DND-41 (cell line): ENCODE measurements at regions not wholly inside any gene's neighbourhood (a gene's known extent, or its start where the extent isn't known, plus 50 kb on each side); places are given as distances from the start of the nearest gene placed in this dataset.

Source experiments
- ATAC-seq: fragments of 200-7000 bp; cut with Tn5 transposase; 3 replicates; pipeline ENCODE4 v1.9.1; 2021; ENCODE audit warnings: low read depth; ENCODE audit not compliant: insufficient read depth
- DNase-seq: peaks from one replicate; pipeline ENCODE4 v3.0.0-alpha.2; 2020
- H2AFZ ChIP-seq: 2 replicates; pipeline ENCODE4 v1.6.0; 2012; ENCODE audit warnings: low read depth, low read length
- H3K27ac ChIP-seq: 2 replicates; pipeline ENCODE4 v1.5.1; 2012; ENCODE audit warnings: low read length, inconsistent platforms
- H3K27me3 ChIP-seq: fragments of 200-600 bp; sonication (generic); 2 replicates; pipeline ENCODE4 v1.6.0; 2012; ENCODE audit warnings: low read length, mild to moderate bottlenecking, inconsistent platforms; ENCODE audit not compliant: insufficient read depth, poor library complexity
- H3K36me3 ChIP-seq: 2 replicates; pipeline ENCODE4 v1.5.1; 2012; ENCODE audit warnings: low read length, inconsistent platforms; ENCODE audit not compliant: insufficient read depth
- H3K4me1 ChIP-seq: 2 replicates; pipeline ENCODE4 v1.5.1; 2012; ENCODE audit warnings: mild to moderate bottlenecking, low read length; ENCODE audit not compliant: insufficient read depth
- H3K4me2 ChIP-seq: 2 replicates; pipeline ENCODE4 v1.6.0; 2012; ENCODE audit warnings: mild to moderate bottlenecking, moderate library complexity, low read length, inconsistent platforms; ENCODE audit not compliant: insufficient read depth
- H3K4me3 ChIP-seq, 2 experiments: fragments of 200-600 bp in 1 of 2; shearing (Covaris generic) in 1 of 2; 2 replicates each; pipeline ENCODE4 v1.5.1; 2012 to 2016; ENCODE audit warnings: inconsistent platforms in 2 of 2, low read length in 2 of 2, mild to moderate bottlenecking in 2 of 2, low read depth in 1 of 2, moderate library complexity in 1 of 2
- H3K79me2 ChIP-seq: 2 replicates; pipeline ENCODE4 v1.6.0; 2012; ENCODE audit warnings: low read length, inconsistent platforms; ENCODE audit not compliant: insufficient read depth
- H3K9ac ChIP-seq: 2 replicates; pipeline ENCODE4 v1.6.0; 2012; ENCODE audit warnings: low read depth, mild to moderate bottlenecking, inconsistent platforms, low read length, moderate library complexity
- H3K9me3 ChIP-seq: 2 replicates; pipeline ENCODE4 v1.5.1; 2012; ENCODE audit warnings: low read length, moderate library complexity, mild to moderate bottlenecking, inconsistent platforms; ENCODE audit not compliant: insufficient read depth, severe bottlenecking
- H4K20me1 ChIP-seq: 2 replicates; pipeline ENCODE4 v1.6.0; 2012; ENCODE audit warnings: low read length; ENCODE audit not compliant: insufficient read depth
- EZH2 ChIP-seq: IDR thresholded peaks from 3 replicates; pipeline ENCODE4 v1.6.1; 2012; ENCODE audit warnings: borderline replicate concordance, low read depth, mild to moderate bottlenecking, moderate library complexity, low read length, inconsistent platforms; ENCODE audit not compliant: severe bottlenecking
- TF ChIP-seq, protein P1 (sequence below): IDR thresholded peaks from 2 replicates; pipeline ENCODE4 v1.5.1; 2012; ENCODE audit warnings: borderline replicate concordance, low read length, moderate library complexity, mild to moderate bottlenecking; ENCODE audit not compliant: poor library complexity, severe bottlenecking; ENCODE audit errors: extremely low read depth

- Histone ChIP-seq H3K4me3 (no peak overlapping the region), H3K36me3 (no peaks in the 10 kb centered on the region), H3K9ac (no peak overlapping the region), H3K27ac (no peak overlapping the region), H3K79me2 (no peaks in the 10 kb centered on the region), H4K20me1 (no peaks in the 10 kb centered on the region), H3K27me3 (no peaks in the 10 kb centered on the region), H3K9me3 (no peaks in the 10 kb centered on the region), H3K4me1 (no peaks in the 10 kb centered on the region), H3K4me2 (no peak overlapping the region), H2AFZ (no peak overlapping the region)
- DNase-seq (no peak), ATAC-seq (no peak)
- TF ChIP-seq, protein P1, sequence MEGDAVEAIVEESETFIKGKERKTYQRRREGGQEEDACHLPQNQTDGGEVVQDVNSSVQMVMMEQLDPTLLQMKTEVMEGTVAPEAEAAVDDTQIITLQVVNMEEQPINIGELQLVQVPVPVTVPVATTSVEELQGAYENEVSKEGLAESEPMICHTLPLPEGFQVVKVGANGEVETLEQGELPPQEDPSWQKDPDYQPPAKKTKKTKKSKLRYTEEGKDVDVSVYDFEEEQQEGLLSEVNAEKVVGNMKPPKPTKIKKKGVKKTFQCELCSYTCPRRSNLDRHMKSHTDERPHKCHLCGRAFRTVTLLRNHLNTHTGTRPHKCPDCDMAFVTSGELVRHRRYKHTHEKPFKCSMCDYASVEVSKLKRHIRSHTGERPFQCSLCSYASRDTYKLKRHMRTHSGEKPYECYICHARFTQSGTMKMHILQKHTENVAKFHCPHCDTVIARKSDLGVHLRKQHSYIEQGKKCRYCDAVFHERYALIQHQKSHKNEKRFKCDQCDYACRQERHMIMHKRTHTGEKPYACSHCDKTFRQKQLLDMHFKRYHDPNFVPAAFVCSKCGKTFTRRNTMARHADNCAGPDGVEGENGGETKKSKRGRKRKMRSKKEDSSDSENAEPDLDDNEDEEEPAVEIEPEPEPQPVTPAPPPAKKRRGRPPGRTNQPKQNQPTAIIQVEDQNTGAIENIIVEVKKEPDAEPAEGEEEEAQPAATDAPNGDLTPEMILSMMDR = no peak
- no peak for TF ChIP-seq EZH2
These were observed 286.2 kb upstream of the FAM47C start for GRCh38 chrX:36721990-36722389.

GRCh38 chrX:36753602-36754001 lies 254.6 kb upstream of the FAM47C start:
- Histone ChIP-seq H2AFZ (no peak overlapping the region), H3K27me3 (no peaks in the 10 kb centered on the region), H3K9ac (no peak overlapping the region), H3K79me2 (no peaks in the 10 kb centered on the region), H3K4me1 (no peaks in the 10 kb centered on the region), H3K4me2 (no peak overlapping the region), H3K9me3 (no peaks in the 10 kb centered on the region), H4K20me1 (no peaks in the 10 kb centered on the region), H3K36me3 (no peaks in the 10 kb centered on the region), H3K4me3 (no peak overlapping the region), H3K27ac (no peak overlapping the region)
- ATAC-seq (no peak), DNase-seq (no peak)
- TF ChIP-seq, protein P1 = no peak
- no peak for TF ChIP-seq EZH2

GRCh38 chrX:36787752-36788151 lies 220.4 kb upstream of the FAM47C start:
- Histone ChIP-seq H3K27ac (no peak overlapping the region), H3K79me2 (no peaks in the 10 kb centered on the region), H2AFZ (no peak overlapping the region), H3K4me3 (no peak overlapping the region), H3K36me3 (no peaks in the 10 kb centered on the region), H3K4me2 (no peak overlapping the region), H3K9me3 (no peaks in the 10 kb centered on the region), H4K20me1 (no peaks in the 10 kb centered on the region), H3K9ac (no peak overlapping the region), H3K27me3 (no peaks in the 10 kb centered on the region), H3K4me1 (no peaks in the 10 kb centered on the region)
- TF ChIP-seq, protein P1 = no peak
- TF ChIP-seq EZH2 = no peak
- DNase-seq = no peak
- ATAC-seq = no peak

GRCh38 chrX:36803151-36803550 lies 205.0 kb upstream of the FAM47C start:
- Histone ChIP-seq H3K36me3 (no peaks in the 10 kb centered on the region), H3K27ac (no peak overlapping the region), H3K4me1 (no peaks in the 10 kb centered on the region), H3K4me2 (no peak overlapping the region), H4K20me1 (no peaks in the 10 kb centered on the region), H3K4me3 (no peak overlapping the region), H3K9me3 (no peaks in the 10 kb centered on the region), H3K79me2 (no peaks in the 10 kb centered on the region), H2AFZ (no peak overlapping the region), H3K9ac (no peak overlapping the region), H3K27me3 (no peaks in the 10 kb centered on the region)
- DNase-seq (no peak), ATAC-seq (no peak)
- no peak for TF ChIP-seq EZH2
- TF ChIP-seq, protein P1 = no peak
